GM19452 (cell line): ENCODE measurements at regions not wholly inside any gene's neighbourhood (a gene's known extent, or its start where the extent isn't known, plus 50 kb on each side); places are given as distances from the start of the nearest gene placed in this dataset.

Experiments used
- ATAC-seq: cut with Tn5 transposase; IDR thresholded peaks from one replicate; pipeline ENCODE4 v1.9.1; 2021; ENCODE audit not compliant: unreplicated experiment

DNA sequence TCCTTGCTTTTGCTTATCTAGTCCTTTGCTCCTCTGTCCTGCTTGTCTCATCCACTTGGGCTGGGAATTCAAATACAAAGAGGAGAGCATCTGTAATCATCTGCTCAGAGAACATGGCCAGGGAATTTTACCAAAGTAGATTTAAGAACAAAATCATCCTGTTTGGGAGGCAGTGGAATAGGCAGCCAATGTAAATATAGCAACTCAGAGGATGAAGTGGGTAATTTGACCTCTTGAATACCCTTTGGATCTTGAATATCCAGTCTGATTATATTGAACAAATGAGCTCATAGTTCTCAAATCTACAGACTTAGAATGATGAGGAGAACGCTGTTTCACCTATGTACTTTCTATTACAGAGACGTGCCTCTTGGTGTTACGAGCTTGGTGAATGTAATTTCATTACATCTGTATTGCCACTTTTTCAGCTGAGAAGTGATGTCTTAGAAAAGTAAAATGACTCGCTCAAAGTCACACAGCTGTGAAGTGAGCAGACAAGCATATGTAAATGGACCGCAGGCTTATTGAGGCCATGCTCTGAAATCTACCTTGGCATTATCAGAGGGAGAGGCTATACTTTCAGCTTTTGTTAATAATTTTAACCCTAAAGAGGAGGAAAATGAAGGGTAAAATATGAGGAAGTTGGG is 266.3 kb downstream of the MTX2 start:
- ATAC-seq = no peak

DNA sequence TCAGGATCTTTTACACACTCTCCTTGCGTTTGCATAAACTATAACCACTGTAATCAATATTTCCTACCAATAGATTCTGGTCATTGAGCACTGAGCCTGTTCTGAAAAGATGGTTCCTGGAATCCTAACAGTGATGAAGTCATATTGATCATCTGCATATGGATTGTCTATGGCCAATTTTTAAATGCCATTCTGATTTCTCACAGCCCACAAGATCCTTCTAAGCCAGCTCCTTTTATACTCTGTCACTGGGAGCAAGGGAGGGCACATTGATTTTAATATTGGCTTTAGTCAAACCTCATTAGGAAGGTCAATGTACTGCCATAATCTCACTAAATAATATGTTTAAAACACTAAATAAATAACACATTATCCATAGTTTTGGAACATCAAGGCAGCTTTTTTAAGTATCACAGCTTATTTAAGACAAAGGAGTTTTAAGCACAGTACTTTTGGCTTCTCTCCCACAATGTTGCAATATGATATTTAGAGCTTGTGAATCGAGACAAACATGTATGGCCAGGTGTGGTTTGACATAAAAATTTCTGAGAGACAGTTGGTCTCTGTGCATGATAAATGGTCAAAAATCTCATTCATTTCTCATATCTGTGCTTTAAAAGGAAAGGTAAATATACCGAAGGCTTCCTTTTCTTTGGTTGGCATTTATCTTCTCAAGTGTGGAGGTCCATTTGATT is 267.3 kb downstream of the MTX2 start:
- ATAC-seq = no peak

DNA sequence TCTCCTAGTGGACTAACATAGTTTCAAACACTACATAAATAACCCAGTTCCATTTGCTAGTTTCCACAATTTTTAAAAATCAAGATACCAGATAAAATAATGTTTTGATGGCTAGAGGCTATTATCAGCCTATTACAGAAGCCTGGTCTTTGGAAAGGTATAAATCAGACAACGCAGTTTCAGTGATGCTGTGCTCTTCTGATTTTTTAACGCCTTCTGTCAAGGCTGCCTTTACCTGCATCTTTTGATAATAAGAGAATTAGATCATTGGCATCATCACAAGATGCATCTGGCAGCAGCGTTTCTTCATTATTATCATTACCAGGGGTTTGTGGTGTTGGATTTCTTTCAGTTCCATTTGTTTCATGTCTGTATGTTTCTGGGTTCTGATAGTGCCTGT is 268.7 kb downstream of the MTX2 start:
- ATAC-seq = no peak

DNA sequence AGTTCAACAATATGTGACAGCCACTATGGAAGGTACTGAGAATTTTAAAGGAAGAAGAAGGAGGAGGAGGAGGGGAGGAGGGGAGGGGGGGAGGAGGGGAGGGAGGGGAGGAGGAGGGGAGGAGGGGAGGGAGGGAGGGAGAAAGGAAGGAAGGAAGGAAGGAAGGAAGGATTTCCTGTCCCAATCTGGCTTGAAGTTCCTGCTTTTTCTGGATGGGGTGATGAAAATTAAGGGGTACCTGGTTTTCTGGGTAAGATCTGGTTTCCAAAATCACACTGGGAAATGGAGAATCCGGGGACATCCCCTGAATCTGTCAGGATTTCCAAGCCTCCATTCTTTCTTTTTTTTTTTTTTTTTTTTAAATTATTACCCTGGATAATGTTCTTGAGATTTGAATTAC is 271.8 kb downstream of the MTX2 start:
- ATAC-seq = no peak

DNA sequence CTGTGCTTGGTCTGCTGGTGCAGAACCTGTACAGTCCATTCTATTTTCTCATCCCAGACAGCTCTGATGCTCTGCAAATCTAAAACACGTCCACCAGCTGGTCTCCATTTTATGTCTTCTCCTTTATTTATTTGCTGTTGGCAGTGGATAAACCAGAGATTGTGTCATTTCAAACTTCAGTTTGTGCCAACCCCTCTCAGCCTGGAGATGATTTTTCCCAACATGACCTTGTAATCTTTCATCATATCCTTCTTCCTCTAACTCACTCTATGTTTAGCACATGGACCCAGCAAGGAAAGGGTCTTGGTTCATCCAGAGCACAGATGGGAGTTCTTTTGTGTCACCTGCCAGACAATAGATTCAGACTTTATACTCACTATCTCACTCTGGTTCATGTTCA is 273.2 kb downstream of the MTX2 start:
- no peak for ATAC-seq

DNA sequence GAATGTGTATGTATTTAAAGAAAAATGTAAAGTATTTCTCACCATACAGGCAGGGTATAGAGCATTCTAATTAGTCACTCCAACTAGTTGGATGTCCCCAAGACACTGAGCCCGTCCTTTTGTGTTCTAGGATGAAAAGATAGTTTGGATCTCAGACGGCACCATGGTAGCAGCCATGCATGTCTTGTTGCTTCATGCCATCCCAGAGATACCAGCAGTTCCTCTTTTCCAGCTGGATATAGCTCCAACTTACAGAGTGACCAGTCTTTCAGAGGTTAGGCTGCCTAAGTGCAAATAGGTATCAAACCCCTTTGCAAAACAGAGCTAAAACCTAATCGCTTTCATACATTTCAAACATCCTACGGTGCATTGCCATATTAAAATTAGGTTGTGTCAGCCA is 275.3 kb downstream of the MTX2 start:
- no peak for ATAC-seq

DNA sequence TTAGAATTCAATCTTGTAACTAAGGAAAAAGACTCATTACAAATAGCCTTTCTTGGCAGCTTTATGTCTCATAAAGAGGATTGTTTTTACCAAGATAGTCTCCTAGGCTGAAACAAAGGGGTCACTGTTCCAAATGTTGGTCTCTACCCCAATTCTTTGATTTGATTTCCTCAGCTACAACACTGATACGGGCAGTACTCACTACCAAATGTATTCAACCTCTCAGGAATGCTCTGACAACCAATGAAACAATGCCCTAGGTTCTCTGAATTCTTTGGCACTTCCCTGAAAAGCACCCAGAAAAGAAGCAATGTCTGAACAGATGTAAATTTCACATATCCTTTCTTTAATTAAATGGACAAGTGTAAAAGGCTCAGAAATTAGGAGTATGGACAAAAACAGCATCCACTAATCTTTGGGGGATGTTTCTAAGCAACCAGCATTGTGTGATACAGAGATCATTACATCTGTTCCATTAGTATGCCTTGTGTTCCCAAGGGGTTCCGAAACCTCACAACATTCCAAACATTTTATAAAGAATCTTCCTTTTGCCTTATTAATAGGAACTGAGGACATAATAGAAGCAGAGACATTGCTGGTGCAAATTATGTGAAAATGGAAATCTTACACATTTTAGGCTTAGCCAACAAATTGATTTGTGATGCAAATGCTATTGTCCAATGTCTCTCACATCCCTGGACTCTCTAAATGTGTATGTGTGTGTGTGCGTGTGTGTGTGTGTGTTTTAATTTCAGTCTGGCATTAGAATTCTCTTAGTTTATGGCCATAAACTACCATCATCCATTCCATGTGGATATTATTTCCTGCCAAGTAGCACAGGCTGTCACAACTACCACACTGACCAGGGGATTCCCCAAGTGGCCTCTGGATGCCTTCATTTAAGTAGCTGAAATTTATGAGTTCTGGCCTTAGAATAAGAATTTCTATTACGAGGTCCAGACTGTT is 276.0 kb downstream of the MTX2 start:
- ATAC-seq = no peak

DNA sequence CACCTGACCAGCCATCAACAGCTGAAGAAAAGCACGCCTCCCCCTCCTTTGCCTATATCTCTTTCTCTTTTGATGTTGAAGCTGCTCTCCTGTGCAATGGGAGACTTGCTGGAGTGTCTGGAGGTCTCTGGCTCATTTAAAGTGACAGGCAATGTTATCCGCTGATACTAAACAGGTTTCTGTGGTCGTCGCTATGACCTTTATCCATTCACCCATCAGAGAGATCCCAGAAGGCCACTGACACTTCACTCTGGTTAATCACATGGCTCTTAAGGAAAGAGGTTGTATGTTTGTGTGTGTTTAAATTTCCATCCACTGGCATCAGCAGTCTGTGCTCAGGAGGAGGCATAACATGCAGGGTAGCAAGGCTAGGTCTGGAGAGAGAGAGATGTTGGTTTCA is 277.3 kb downstream of the MTX2 start:
- no peak for ATAC-seq

DNA sequence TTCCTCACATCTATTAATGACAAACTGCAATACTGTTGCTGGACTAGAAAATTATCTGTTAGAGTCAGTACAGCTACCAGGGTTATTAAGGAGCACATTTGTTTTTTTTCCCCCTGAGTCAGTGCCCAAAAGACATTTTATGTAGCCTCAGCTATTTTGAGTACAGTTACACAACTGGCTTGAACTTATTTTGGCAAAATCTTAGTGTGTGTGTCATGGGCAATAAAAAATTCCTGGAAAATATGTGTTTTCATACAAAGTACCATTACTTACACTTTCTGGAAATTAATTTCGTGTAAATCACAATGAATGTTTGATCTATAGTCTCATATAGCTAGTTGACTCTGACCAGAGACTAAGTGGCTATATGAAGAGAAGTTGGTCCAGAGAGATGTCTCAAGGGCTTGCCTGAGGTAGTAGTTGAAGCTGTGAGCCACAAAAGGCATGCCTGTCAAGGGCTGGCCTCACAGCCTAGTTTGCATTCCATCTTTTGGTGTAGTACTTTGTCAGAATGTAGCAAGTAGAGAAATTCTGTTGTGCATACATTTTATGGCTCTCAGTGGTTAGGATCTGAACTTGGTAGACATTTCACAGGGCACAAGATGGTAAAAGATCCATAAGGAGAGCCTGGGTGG is 283.4 kb downstream of the MTX2 start:
- no peak for ATAC-seq

DNA sequence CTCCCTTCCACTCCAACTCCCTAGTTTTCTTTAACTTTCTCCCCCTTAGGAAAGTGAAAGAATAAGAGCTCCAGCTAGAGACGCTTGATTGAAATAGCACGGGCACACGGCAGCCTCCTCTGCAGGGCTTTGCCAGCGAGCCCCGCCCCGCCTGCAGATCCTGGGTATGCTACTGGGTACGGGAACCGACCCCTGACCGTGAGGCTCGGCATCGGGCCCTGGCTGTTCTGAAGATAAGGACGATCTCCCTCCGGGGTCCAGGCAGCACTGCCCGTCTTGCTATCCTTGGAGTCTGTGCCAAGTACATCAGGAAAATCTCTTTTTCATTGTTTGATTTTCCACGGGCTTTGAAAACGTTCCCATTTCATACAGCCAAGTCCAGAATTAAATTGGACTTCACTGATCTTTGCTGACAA is 284.5 kb downstream of the MTX2 start:
- no peak for ATAC-seq

DNA sequence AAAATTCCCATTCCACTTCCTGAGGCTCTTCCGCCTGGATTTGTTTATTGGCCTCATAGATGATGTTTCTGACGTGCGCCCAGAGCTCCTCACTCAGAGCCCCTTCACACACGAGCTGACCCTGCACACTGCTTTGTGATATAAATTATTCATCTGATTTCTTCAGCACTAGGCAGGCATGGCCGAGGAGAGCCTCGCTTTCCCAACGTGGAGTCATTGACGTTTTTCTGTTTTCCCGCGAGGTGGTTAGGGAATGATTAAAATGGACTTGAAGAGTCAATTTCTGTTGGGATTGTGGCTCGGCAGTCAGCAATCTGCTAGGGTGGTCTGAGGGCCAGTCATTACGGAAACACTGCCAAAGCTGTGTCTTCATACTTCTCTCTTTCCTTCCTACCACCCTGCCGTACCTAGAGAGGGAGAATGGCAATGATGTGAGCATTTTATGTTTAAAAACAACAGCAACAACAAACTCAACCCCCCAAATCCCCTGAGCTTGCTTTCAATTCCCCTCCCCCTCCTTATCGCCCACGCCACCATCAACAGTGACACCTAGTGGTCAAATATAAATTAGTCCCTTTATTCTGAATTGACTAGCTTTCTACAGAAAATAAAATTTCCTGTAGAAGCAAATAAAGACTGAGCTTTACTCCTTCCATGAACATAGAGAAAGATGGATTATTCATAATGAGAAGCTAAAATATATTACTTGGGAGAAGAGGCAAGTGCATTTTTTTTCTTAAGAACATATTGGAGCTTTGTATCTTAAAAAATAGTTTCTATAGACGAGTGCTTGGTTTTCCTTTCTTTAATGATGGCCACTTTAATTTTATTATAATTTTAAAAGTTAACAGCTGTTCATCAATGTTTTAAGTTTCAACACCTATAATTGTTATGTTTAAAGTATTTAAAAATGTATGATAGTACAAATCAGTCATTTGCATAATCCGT is 285.1 kb downstream of the MTX2 start:
- ATAC-seq = peak; percentile 60

DNA sequence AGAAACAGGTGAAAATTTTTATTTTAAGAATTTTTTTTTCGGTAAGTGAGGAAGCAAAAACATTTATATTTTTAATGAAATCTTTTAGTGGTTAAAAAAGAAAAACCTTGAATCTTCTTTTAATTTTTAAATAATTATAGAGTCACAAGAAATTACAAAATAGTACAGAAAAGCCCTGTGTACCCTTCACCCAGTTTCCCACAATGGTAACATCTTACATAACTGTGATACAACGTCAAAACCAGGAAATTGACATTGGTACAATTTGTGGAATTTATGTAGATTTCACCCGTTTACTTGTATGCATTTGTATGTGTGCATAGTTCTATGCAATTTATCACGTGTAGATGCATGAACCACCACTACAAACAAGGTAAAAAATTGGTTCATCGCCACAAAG is 285.9 kb downstream of the MTX2 start:
- no peak for ATAC-seq

DNA sequence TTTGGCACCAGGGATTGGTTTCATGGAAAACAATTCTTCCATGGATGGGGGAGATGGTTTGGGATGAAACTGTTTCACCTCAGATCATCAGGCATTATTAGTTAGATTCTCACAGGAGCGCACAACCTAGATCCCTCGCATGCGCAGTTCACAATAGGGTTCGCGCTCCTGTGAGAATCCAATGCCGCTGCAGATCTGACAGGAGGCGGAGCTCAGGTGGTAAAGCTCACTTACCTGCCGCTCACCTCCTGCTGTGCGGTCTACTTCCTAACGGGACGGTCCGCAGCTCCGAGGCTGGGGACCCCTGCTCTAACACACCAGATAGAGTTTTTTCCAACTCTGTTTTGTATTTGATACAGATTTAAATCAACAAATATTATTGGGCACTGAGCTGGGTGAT is 286.5 kb downstream of the MTX2 start:
- ATAC-seq = no peak

DNA sequence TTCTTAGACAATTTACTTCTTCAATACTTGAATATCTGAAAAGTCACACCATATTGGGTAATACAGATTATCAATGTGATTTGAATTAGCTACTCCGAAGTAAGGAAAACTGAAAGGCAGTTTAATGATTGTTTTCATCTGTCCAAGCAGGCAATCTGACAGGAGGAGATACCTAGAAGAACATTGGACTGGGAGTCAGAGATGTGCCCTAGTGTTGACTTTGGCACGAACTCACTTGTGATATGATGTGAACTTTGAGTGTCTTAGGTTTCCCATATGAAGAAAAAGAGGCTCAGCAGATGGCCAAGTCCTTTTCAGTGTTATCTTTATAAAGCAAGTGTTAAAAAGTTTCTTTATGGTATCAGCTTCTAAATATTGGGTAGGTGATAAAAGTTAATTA is 287.1 kb downstream of the MTX2 start:
- no peak for ATAC-seq

DNA sequence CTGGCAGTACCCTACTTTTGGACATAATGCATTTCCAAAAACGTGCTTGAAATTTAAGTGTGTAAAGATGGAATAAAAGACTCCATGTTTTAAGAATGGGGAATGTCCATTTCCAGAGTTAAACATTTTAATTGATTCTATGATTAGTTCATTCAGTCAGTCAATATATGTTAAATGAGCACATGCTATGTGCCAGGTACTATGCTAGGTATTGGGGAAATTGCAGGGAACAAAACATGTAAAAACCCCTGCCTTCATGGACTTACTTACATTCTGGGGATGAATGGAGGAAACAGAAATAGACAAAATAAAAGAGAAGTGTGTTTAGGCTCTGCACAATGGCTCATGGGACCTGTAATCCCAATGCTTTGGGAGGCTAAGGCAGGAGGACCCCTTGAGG is 288.6 kb downstream of the MTX2 start:
- no peak for ATAC-seq

DNA sequence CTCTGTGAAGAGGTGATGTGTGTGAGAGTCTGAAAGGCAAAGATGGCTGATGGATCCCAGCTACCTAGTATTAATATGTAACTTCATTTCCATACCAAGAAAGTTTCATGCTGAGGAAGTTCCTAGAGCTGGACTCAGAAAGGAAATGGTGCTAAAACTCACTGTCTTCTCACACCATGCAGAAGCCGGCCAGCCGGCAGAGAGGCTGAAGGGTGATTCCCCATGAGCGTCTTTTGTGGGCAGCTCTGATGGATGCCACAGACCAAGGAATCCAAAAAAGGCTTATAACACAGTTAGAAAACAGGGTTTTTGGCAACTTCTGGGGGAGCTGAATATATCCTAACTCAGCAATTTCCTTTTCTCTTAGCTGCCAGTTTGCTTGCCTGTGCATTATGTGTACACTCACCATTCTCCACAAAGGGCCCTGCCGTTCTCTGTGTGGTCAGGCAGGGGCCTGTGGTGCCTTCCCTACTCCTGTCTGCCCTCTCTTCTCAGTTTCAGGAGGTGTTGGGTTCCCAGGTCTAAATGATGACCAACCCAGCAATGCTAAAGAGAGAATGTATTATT is 289.4 kb downstream of the MTX2 start:
- no peak for ATAC-seq

DNA sequence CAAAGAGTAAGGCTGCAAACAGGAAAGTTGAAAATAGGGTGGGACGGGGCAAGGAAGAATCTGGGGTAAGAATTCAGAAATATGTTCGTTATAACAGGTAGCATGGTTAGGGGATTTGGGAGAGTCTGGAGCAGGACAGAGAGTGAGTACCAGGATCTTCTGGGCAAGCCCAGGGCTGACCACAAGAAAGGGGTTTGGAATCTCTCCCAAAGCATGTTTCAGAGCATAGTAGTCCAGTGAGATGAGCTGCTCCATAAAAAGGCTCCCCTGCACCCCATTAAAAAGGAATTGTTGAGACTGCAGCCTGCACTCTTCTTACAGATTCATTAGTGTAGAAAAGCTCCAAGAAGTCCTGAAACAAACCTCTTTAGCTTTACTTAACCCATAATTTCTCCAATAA is 291.1 kb downstream of the MTX2 start:
- no peak for ATAC-seq

DNA sequence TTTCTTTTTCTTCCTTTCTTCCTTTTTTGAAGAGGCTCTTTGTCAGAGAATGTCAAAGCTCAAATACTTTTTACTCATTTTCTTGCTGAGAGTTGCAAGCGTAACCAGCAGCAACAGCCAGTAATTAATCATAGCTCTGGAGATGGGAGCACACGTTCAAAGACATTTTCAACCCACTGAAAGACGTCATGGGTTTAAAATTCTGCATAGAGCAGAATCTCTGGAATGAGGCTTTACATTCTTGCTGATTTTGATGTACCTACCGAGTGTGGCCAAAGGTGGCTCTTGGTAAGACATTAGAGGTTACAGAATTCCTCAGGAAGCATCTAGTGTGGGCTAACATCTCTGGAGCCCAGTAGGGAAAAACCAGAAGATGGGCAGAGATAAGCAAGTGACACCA is 292.5 kb downstream of the MTX2 start:
- no peak for ATAC-seq

DNA sequence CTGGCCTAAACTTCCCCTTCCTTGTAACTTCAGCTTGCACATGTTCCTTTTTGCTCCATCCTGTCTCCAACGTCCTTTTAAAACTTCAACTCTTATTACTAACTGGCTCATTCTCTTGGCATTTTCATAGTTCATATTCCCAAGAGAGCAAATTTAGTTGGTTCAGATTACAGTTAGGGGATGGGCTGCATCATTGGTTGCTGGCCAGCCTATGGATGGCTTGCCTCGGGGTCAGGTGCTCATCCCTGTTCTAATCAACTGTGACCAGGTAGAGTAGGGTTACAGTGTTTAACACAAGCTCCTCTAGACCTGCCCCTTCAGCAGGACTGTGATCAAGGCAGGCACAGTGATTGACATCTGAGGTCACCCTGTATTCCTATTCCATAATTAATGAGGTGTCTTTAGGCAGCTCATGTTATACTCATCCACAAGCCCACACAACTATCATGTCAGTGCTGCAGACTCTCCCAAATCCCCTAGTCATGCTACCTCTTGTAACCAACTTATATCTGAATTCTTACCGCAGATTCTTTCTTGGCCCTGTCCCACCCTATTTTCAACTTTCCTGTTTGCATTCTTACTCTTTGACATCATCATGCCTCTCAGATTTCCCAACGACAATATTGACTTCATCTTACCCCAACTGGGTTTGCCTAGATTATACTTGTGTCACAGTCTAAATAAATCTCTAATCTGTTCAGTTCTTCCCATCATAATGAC is 293.3 kb downstream of the MTX2 start:
- ATAC-seq = no peak
